Cerebellar cortex (tissue), 1 donor: ENCODE measurements at regions not wholly inside any gene's neighbourhood (a gene's known extent, or its start where the extent isn't known, plus 50 kb on each side); places are given as distances from the start of the nearest gene placed in this dataset.
A peak's percentile ranks its signal among the peaks of the same experiment; 100 is the strongest.

ENCODE experiments used
- DNase-seq: peaks from one replicate; pipeline ENCODE4 v3.0.0-alpha.2; 2015; ENCODE audit warnings: low spot score

- DNase-seq, result no peak
These were observed 820.7 kb downstream of the GRID1 start for GRCh38 chr10:85545874-85546273.

GRCh38 chr10:85547460-85548023, 819.1 kb downstream of the GRID1 start:
- no peak for DNase-seq

- peak; percentile 30 for DNase-seq
These were observed 818.6 kb downstream of the GRID1 start for GRCh38 chr10:85548034-85548433.
